K562 (cell line): ENCODE measurements at regions not wholly inside any gene's neighbourhood (a gene's known extent, or its start where the extent isn't known, plus 50 kb on each side); places are given as distances from the start of the nearest gene placed in this dataset.
"Not testable (repeated sequence)": the region's sequence is repeated elsewhere in the genome, so short reads cannot be mapped to it uniquely, and the experiment has no call there.

Experiments
- ATAC-seq: fragments of 200-7000 bp; cut with Tn5 transposase; 3 replicates; pipeline ENCODE4 v1.9.1; 2020; ENCODE audit warnings: moderate library complexity
- BruUV-seq: library from RNA; stranded (reverse); fragments of 400-500 nt; replicated peaks from 2 replicates; lab custom pipeline; 2021; lab: Mats Ljungman, UMichigan
- CTCF ChIA-PET: fragments of 300-600 bp; formaldehyde crosslinking; extraction: SDS; loops from one replicate; lab custom pipeline; 2021; ENCODE audit warnings: low intra/inter-chr PET ratio; lab: Yijun Ruan, JAX
- POLR2A ChIA-PET: fragments of 300-600, 350-650 bp; sonication (Branson Sonifier 250); formaldehyde crosslinking; extraction: SDS; loops from one replicate; lab custom pipeline; 2021; ENCODE audit warnings: antibody characterized with exemption, inconsistent platforms; lab: Yijun Ruan, JAX
- DNase-seq, 4 experiments: peaks; one replicate each; pipeline versions ENCODE4 v3.0.0 to v3.0.0-alpha.2; 2011 to 2018; ENCODE audit warnings: low spot score in 3 of 4, mixed read lengths in 3 of 4; ENCODE audit errors: extremely low read depth in 1 of 4
- FAIRE-seq: peaks from 2 replicates; lab custom pipeline; 2011; peaks lifted over from hg19 to GRCh38; lab: Jason Lieb, UNC
- H2AFZ ChIP-seq: 2 replicates; pipeline ENCODE4 v1.6.0; 2011; ENCODE audit warnings: low read depth, low read length, control low read depth, inconsistent platforms
- H3K27ac ChIP-seq: fragments of 200-600 bp; 3 replicates; pipeline ENCODE4 v1.8.0; 2011; ENCODE audit warnings: low read depth, mild to moderate bottlenecking, control low read depth, inconsistent platforms, low read length, moderate library complexity, mixed read lengths; ENCODE audit errors: extremely low read depth
- H3K27me3 ChIP-seq, 2 experiments: fragments of 300-600 bp in 1 of 2; 2 replicates in 1 of 2; 3 replicates in 1 of 2; pipeline versions ENCODE4 v1.6.0 to v1.8.0; 2011; ENCODE audit warnings: inconsistent platforms in 2 of 2, low read length in 2 of 2, mild to moderate bottlenecking in 1 of 2, mixed read lengths in 1 of 2, moderate library complexity in 1 of 2; ENCODE audit not compliant: control insufficient read depth in 2 of 2, insufficient read depth in 2 of 2
- H3K36me3 ChIP-seq: fragments of 300-600 bp; 3 replicates; pipeline ENCODE4 v1.8.0; 2011; ENCODE audit warnings: mild to moderate bottlenecking, low read length, inconsistent platforms; ENCODE audit not compliant: control insufficient read depth, insufficient read depth
- H3K4me1 ChIP-seq, 2 experiments: fragments of 200-600 bp in 1 of 2; replicated peaks in 1 of 2; 2 replicates in 1 of 2; 3 replicates in 1 of 2; pipeline versions ENCODE4 v1.5.1 to v1.8.0; 2011; ENCODE audit warnings: inconsistent platforms in 2 of 2, low read length in 2 of 2, mild to moderate bottlenecking in 1 of 2, mixed read lengths in 1 of 2, moderate library complexity in 1 of 2; ENCODE audit not compliant: control insufficient read depth in 2 of 2, insufficient read depth in 2 of 2
- H3K4me2 ChIP-seq: 2 replicates; pipeline ENCODE4 v1.6.1; 2011; ENCODE audit warnings: low read length, control low read depth, inconsistent platforms, mixed read lengths; ENCODE audit not compliant: insufficient read depth
- H3K4me3 ChIP-seq: fragments of 200-600 bp; sonication (generic), shearing (Covaris generic); 2 replicates; pipeline ENCODE4 v1.5.1; 2016; ENCODE audit warnings: control low read depth, inconsistent platforms
- H3K79me2 ChIP-seq: fragments of 200-600 bp; 3 replicates; pipeline ENCODE4 v1.8.0; 2011; ENCODE audit warnings: low read length, inconsistent platforms; ENCODE audit not compliant: control insufficient read depth, insufficient read depth
- H3K9ac ChIP-seq, 2 experiments: 2 replicates each; pipeline versions ENCODE4 v1.6.0 to v1.6.1; 2011; ENCODE audit warnings: low read depth in 2 of 2, low read length in 2 of 2, control low read depth in 1 of 2, inconsistent platforms in 1 of 2, mild to moderate bottlenecking in 1 of 2, mixed read lengths in 1 of 2; ENCODE audit not compliant: insufficient read depth in 1 of 2
- H3K9me1 ChIP-seq: one replicate; pipeline ENCODE4 v1.6.0; 2011; ENCODE audit warnings: inconsistent platforms, mild to moderate bottlenecking, low read length, moderate library complexity; ENCODE audit not compliant: control insufficient read depth, insufficient read depth
- H3K9me3 ChIP-seq: replicated peaks from 2 replicates; pipeline ENCODE4 v1.5.1; 2011; ENCODE audit warnings: low read depth, low read length, inconsistent platforms; ENCODE audit not compliant: control insufficient read depth, insufficient read depth
- H4K20me1 ChIP-seq: replicated peaks from 2 replicates; pipeline ENCODE4 v1.6.1; 2011; ENCODE audit warnings: low read length, inconsistent platforms, mixed read lengths; ENCODE audit not compliant: control insufficient read depth, insufficient read depth
- DMBX1 ChIP-seq: fragments of 250-450 bp; sonication (Bioruptor Pico); IDR thresholded peaks from 2 replicates; pipeline ENCODE4 v1.8.0; 2022; ENCODE audit warnings: inconsistent platforms, mild to moderate bottlenecking, moderate library complexity, borderline replicate concordance
- PHB ChIP-seq: fragments of 250-450 bp; sonication (Bioruptor Pico); IDR thresholded peaks from 2 replicates; pipeline ENCODE4 v1.5.0; 2021
- STAG1 ChIP-seq: sonication (generic); formaldehyde crosslinking; IDR thresholded peaks from 2 replicates; pipeline ENCODE4 v1.5.0; 2020; ENCODE audit warnings: missing genetic modification reagents, borderline replicate concordance
- ZNF445 ChIP-seq: fragments of 250-450 bp; sonication (Bioruptor Pico); IDR thresholded peaks from 2 replicates; pipeline ENCODE4 v1.4.0; 2020; ENCODE audit warnings: low read depth, mild to moderate bottlenecking, moderate library complexity
- WGBS: fragments of 100-300 bp; shearing (Covaris generic); methylation state at CpG from one replicate; pipeline ENCODE4 v1.1.6; 2016; ENCODE audit warnings: low coverage, mixed read lengths; ENCODE audit not compliant: insufficient coverage; ENCODE audit errors: missing lambda C conversion rate; 5-methylcytosine and 5-hydroxymethylcytosine counted together
- in situ Hi-C: fragments of 300-500 bp; cut with MboI; formaldehyde crosslinking; loops from 4 replicates; pipeline ENCODE4 v1.15.0; 2018; ENCODE audit warnings: inconsistent platforms, mixed read lengths
- intact Hi-C: fragments of 100-400 bp; cut with micrococcal nuclease; formaldehyde crosslinking; loops from 2 replicates; pipeline ENCODE4 v1.14.2; 2022
- TF ChIP-seq, protein P1 (sequence below): fragments of 450-650 bp; formaldehyde crosslinking; IDR thresholded peaks from 2 replicates; pipeline ENCODE4 v1.4.0; 2022; ENCODE audit warnings: mild to moderate bottlenecking, moderate library complexity

DNA sequence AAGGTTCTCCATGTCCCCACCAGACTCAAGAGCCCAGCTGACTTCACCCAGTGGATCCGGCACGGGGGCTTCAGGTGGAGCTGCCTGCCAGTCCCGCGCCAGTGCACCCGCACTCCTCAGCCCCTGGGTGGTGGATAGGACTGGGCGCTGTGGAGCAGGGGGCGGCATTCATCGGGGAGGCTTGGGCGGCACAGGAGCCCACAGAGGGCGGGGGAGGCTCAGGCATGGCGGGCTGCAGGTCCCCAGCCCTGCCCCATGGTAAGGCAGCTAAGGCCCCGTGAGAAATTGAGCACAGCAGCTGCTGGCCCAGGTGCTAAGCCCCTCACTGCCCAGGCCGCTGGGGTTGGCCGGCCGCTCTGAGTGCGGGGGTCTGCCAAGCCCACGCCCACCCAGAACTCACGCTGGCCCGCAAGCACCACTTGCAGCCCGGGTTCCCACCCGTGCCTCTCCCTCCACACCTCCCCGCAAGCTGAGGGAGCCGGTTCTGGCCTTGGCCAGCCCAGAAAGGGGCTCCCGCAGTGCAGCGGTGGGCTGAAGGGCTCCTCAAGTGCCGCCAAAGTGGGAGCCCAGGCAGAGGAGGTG lies 1737.7 kb downstream of the ARAP2 start:
- H3K36me3 ChIP-seq, intact Hi-C loops, H3K4me2 ChIP-seq, H3K79me2 ChIP-seq, in situ Hi-C loops, H2AFZ ChIP-seq, CTCF ChIA-PET, POLR2A ChIA-PET, H4K20me1 ChIP-seq, H3K27ac ChIP-seq, H3K9me3 ChIP-seq, H3K4me3 ChIP-seq, H3K4me1 ChIP-seq, DNase-seq, H3K27me3 ChIP-seq, ATAC-seq, FAIRE-seq, H3K9ac ChIP-seq, H3K9me1 ChIP-seq, BruUV-seq: not testable (repeated sequence)
- WGBS: 3% methylated on average over 22 of the region's 26 CpGs

DNA sequence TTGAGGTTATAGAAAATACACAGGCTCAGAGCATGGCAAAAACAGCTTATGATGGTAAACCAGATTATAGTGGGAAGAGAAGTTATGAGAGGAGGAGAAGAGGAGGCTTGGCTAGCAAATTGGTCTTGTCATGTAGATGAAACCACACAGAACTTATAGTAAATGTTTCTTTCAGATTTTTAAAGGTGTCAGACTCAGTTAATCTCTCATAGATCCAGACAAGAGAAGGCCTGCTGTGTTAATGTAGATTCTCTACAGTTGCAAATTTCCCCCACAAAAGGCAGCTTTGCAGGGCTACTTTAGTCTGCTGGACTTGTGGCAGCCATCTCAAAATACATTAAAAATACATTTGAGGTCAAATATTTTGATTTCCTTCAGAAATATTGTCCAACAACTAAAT lies 1731.7 kb downstream of the ARAP2 start:
- Histone ChIP-seq H3K27ac (no peak overlapping the region), H3K4me2 (no peak overlapping the region), H4K20me1 (no peaks in the 10 kb centered on the region), H3K4me3 (no peak overlapping the region), H3K9me3 (no peaks in the 10 kb centered on the region; the same call in 1 of the 2 replicates), H3K9me1 (no peaks in the 10 kb centered on the region), H3K9ac (no peak overlapping the region), H3K4me1 (no peaks in the 10 kb centered on the region), H3K36me3 (no peaks in the 10 kb centered on the region)
- BruUV-seq: no TSS peak
- POLR2A ChIA-PET: no interaction called here
- intact Hi-C loops: no loop called here
- in situ Hi-C loops: no loop called here
- ATAC-seq (no peak), DNase-seq (no peak)
- TF ChIP-seq DMBX1: no peak
- TF ChIP-seq, protein P1, sequence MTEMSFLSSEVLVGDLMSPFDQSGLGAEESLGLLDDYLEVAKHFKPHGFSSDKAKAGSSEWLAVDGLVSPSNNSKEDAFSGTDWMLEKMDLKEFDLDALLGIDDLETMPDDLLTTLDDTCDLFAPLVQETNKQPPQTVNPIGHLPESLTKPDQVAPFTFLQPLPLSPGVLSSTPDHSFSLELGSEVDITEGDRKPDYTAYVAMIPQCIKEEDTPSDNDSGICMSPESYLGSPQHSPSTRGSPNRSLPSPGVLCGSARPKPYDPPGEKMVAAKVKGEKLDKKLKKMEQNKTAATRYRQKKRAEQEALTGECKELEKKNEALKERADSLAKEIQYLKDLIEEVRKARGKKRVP (CRISPR knock-in tag): no peak
- no peak for TF ChIP-seq PHB
- no peak for TF ChIP-seq STAG1 (CRISPR knock-in tag)
- no peak for TF ChIP-seq ZNF445 (CRISPR knock-in tag)
- TF ChIP-seq, all 486 proteins: peak for 0
- Histone ChIP-seq H3K79me2 (no peaks in the 10 kb centered on the region), H2AFZ (no peak overlapping the region), H3K27me3 (no peaks in the 10 kb centered on the region)
- no peak for FAIRE-seq
- CTCF ChIA-PET: no interaction called here
